HCT116 (cell line): ENCODE measurements at regions not wholly inside any gene's neighbourhood (a gene's known extent, or its start where the extent isn't known, plus 50 kb on each side); places are given as distances from the start of the nearest gene placed in this dataset.

ENCODE experiments used
- ATAC-seq: fragments of 200-7000 bp; cut with Tn5 transposase; 2 replicates; pipeline ENCODE4 v1.9.1; 2020; ENCODE audit warnings: mild to moderate bottlenecking, moderate library complexity
- BruUV-seq: library from RNA; stranded (reverse); fragments of 400-500 nt; replicated peaks from 2 replicates; lab custom pipeline; 2021; lab: Mats Ljungman, UMichigan
- CTCF ChIA-PET: fragments of 300-600 bp; sonication (Branson Sonifier 250); formaldehyde crosslinking; loops from one replicate; lab custom pipeline; 2021; ENCODE audit warnings: antibody characterized with exemption; lab: Charles Lee
- POLR2A ChIA-PET: fragments of 300-600, 350-600 bp; sonication (Branson Sonifier 250); formaldehyde crosslinking; loops from one replicate; lab custom pipeline; 2021; ENCODE audit warnings: antibody characterized with exemption; lab: Charles Lee
- RAD21 ChIA-PET, 2 experiments: fragments of 300-600 bp; sonication (Branson Sonifier 250); formaldehyde crosslinking; loops; one replicate each; lab custom pipeline; 2023; ENCODE audit warnings: low total read pairs in 2 of 2; ENCODE audit not compliant: uncharacterized antibody in 2 of 2, unreplicated experiment in 2 of 2, low non-redundant PET in 1 of 2; lab: Charles Lee
- DNase-seq: peaks from one replicate; pipeline ENCODE4 v3.0.0-alpha.2; 2010; ENCODE audit warnings: low read depth, low spot score
- H2AFZ ChIP-seq: fragments of 200-600 bp; shearing (Covaris generic), sonication (generic); 2 replicates; pipeline ENCODE4 v1.6.1; 2017; ENCODE audit warnings: low read depth, mixed run types, mixed read lengths, antibody characterized with exemption, low read length; ENCODE audit not compliant: poor library complexity, severe bottlenecking
- H3K27ac ChIP-seq: 2 replicates; pipeline ENCODE4 v1.5.1; 2012; ENCODE audit warnings: low read depth, low read length
- H3K27me3 ChIP-seq: fragments of 200-600 bp; sonication (generic); 2 replicates; pipeline ENCODE4 v1.6.1; 2016; ENCODE audit warnings: mixed run types, low read length, mixed read lengths; ENCODE audit not compliant: insufficient read depth
- H3K36me3 ChIP-seq, 2 experiments: fragments of 200-500 bp in 1 of 2; fragments of 200-600 bp in 1 of 2; sonication (Bioruptor generic) in 1 of 2; sonication (generic) in 1 of 2; 2 replicates each; pipeline versions ENCODE4 v1.5.1 to v1.6.1; 2014 to 2016; ENCODE audit warnings: low read length in 2 of 2, inconsistent platforms in 1 of 2, mixed read lengths in 1 of 2, mixed run types in 1 of 2; ENCODE audit not compliant: insufficient read depth in 2 of 2, control insufficient read depth in 1 of 2
- H3K4me1 ChIP-seq, 2 experiments: fragments of 200-600 bp in 1 of 2; sonication (generic) in 1 of 2; 2 replicates each; pipeline versions ENCODE4 v1.5.1 to v1.6.1; 2012 to 2017; ENCODE audit warnings: low read length in 2 of 2, inconsistent platforms in 1 of 2, mild to moderate bottlenecking in 1 of 2, mixed read lengths in 1 of 2, mixed run types in 1 of 2, moderate library complexity in 1 of 2; ENCODE audit not compliant: insufficient read depth in 2 of 2, control insufficient read depth in 1 of 2
- H3K4me2 ChIP-seq: fragments of 200-600 bp; sonication (generic); 2 replicates; pipeline ENCODE4 v1.6.1; 2017; ENCODE audit warnings: mixed run types, low read length, mixed read lengths
- H3K4me3 ChIP-seq, 2 experiments: fragments of 200-600 bp in 1 of 2; sonication (generic) in 1 of 2; replicated peaks in 1 of 2; 2 replicates each; pipeline ENCODE4 v1.5.1; 2011 to 2016; ENCODE audit warnings: low read length in 2 of 2, control low read depth in 1 of 2, low read depth in 1 of 2, mild to moderate bottlenecking in 1 of 2, mixed read lengths in 1 of 2, mixed run types in 1 of 2
- H3K79me2 ChIP-seq: fragments of 200-600 bp; sonication (generic); 2 replicates; pipeline ENCODE4 v1.6.1; 2017; ENCODE audit warnings: mild to moderate bottlenecking, mixed run types, low read length, moderate library complexity, mixed read lengths; ENCODE audit not compliant: insufficient read depth
- H3K9ac ChIP-seq: fragments of 200-600 bp; sonication (generic); 2 replicates; pipeline ENCODE4 v1.6.1; 2016; ENCODE audit warnings: low read length, mixed read lengths
- H3K9me2 ChIP-seq: fragments of 200-600 bp; sonication (generic), shearing (Covaris generic); 2 replicates; pipeline ENCODE4 v1.6.1; 2017; ENCODE audit warnings: mixed run types, mild to moderate bottlenecking, moderate library complexity; ENCODE audit not compliant: insufficient read depth
- H3K9me3 ChIP-seq, 2 experiments: fragments of 200-500 bp in 1 of 2; fragments of 200-600 bp in 1 of 2; sonication (Bioruptor generic) in 1 of 2; sonication (generic) in 1 of 2; 2 replicates each; pipeline ENCODE4 v1.6.1; 2014 to 2017; ENCODE audit warnings: low read length in 2 of 2, mixed read lengths in 2 of 2, inconsistent platforms in 1 of 2, low read depth in 1 of 2, mild to moderate bottlenecking in 1 of 2, mixed run types in 1 of 2, moderate library complexity in 1 of 2; ENCODE audit not compliant: control insufficient read depth in 1 of 2, insufficient read depth in 1 of 2
- H4K20me1 ChIP-seq: fragments of 200-600 bp; sonication (generic), shearing (Covaris generic); 2 replicates; pipeline ENCODE4 v1.6.1; 2017; ENCODE audit warnings: mixed run types, mild to moderate bottlenecking, moderate library complexity; ENCODE audit not compliant: insufficient read depth
- ATF3 ChIP-seq: IDR thresholded peaks from 2 replicates; pipeline ENCODE4 v1.6.1; 2012
- CBX3 ChIP-seq: IDR thresholded peaks from 2 replicates; pipeline ENCODE4 v1.6.1; 2012; ENCODE audit warnings: low read depth
- REST ChIP-seq: IDR thresholded peaks from 2 replicates; pipeline ENCODE4 v1.6.1; 2012; ENCODE audit warnings: low read depth
- SIN3A ChIP-seq: IDR thresholded peaks from 2 replicates; pipeline ENCODE4 v1.6.1; 2012; ENCODE audit warnings: low read depth
- SRF ChIP-seq: IDR thresholded peaks from 2 replicates; pipeline ENCODE4 v1.6.1; 2012; ENCODE audit warnings: low read depth
- ZFX ChIP-seq: fragments of 450-650 bp; IDR thresholded peaks from 2 replicates; pipeline ENCODE4 v1.6.1; 2017
- intact Hi-C: fragments of 100-400 bp; cut with micrococcal nuclease; formaldehyde crosslinking; loops from 2 replicates; pipeline ENCODE4 v1.10.0; 2022

- H4K20me1 ChIP-seq: no peaks in the 10 kb centered on the region
- ChIA-PET CTCF (no interaction called here), POLR2A (no interaction called here), RAD21 (no interaction called here)
- H3K27me3 ChIP-seq: no peaks in the 10 kb centered on the region; the same call in none of the 2 replicates
- no TSS peak for BruUV-seq
- no peak overlapping the region for H3K27ac ChIP-seq
- intact Hi-C loops: no loop called here
- no peaks in the 10 kb centered on the region for H3K79me2 ChIP-seq
- ATAC-seq (no peak), DNase-seq (no peak)
- no peaks in the 10 kb centered on the region for H3K9me2 ChIP-seq
- H3K9me3 ChIP-seq: no peaks in the 10 kb centered on the region
- TF ChIP-seq SIN3A (no peak), REST (no peak), SRF (no peak), ATF3 (no peak), ZFX (no peak), CBX3 (no peak)
- no peaks in the 10 kb centered on the region for H3K4me1 ChIP-seq
- no peaks in the 10 kb centered on the region for H3K36me3 ChIP-seq
- H3K4me3 ChIP-seq: no peak overlapping the region
- no peak overlapping the region for H3K4me2 ChIP-seq
- H2AFZ ChIP-seq: no peak overlapping the region
- H3K9ac ChIP-seq: no peak overlapping the region
These were observed 810.4 kb upstream of the HS6ST1 start for GRCh38 chr2:129129087-129129486.
